ENCODE measurements at regions not wholly inside any gene's neighbourhood (a gene's known extent, or its start where the extent isn't known, plus 50 kb on each side); places are given as distances from the start of the nearest gene placed in this dataset.

DNA sequence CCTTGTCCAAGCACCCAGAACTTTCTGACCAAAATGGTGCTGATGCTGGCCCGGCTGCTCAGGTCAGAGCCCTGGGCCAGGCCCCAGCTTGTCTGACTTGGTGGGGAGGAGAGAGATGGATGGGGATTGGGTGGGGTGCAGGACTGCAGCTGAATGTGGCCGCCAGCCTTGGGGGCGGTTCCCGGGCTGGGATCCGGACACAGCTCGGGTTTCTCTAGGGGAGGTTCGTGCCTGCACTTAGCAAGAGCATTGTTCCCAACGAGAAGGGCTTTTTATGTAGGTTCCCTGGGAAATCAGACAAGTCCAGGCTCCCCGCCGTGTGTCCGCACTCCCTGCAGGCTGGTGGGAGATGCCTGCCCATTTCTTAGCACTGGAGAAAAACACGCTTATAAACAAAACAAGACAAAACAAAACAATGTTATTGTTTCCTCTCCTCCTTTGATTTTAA lies 50.5 kb upstream of the HS6ST1 start:
- TF ChIP-seq EZH2 (IDR thresholded peaks at IDR 0.05; ENCODE audit: low read length, unreplicated experiment), result no peak
- TF ChIP-seq, protein P1, sequence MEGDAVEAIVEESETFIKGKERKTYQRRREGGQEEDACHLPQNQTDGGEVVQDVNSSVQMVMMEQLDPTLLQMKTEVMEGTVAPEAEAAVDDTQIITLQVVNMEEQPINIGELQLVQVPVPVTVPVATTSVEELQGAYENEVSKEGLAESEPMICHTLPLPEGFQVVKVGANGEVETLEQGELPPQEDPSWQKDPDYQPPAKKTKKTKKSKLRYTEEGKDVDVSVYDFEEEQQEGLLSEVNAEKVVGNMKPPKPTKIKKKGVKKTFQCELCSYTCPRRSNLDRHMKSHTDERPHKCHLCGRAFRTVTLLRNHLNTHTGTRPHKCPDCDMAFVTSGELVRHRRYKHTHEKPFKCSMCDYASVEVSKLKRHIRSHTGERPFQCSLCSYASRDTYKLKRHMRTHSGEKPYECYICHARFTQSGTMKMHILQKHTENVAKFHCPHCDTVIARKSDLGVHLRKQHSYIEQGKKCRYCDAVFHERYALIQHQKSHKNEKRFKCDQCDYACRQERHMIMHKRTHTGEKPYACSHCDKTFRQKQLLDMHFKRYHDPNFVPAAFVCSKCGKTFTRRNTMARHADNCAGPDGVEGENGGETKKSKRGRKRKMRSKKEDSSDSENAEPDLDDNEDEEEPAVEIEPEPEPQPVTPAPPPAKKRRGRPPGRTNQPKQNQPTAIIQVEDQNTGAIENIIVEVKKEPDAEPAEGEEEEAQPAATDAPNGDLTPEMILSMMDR (conservative IDR thresholded peaks at IDR 0.05; ENCODE audit: low read depth, low read length), result no peak
